Natural killer cell (primary cell): ENCODE measurements at regions not wholly inside any gene's neighbourhood (a gene's known extent, or its start where the extent isn't known, plus 50 kb on each side); places are given as distances from the start of the nearest gene placed in this dataset.

Experiments
- ATAC-seq, 3 donors: fragments of 150-1000 bp in 2 of 3; fragments of 200-7000 bp in 1 of 3; cut with Tn5 transposase; 1 replicate in 1 of 3; 2 replicates in 2 of 3; pipeline ENCODE4 v1.10.0; 2021; ENCODE audit warnings: mild to moderate bottlenecking in 2 of 3, moderate library complexity in 2 of 3
- DNase-seq, 2 donors: peaks; one replicate each; pipeline versions ENCODE4 v3.0.0 to v3.0.0-alpha.2; 2013 to 2021; ENCODE audit warnings: mixed read lengths in 1 of 2
- H3K27ac ChIP-seq: one replicate; pipeline ENCODE4 v1.5.1; 2013; ENCODE audit warnings: mild to moderate bottlenecking, low read length
- H3K27me3 ChIP-seq: one replicate; pipeline ENCODE4 v1.6.1; 2013; ENCODE audit warnings: low read length; ENCODE audit not compliant: control insufficient read depth, insufficient read depth
- H3K36me3 ChIP-seq: one replicate; pipeline ENCODE4 v1.6.1; 2013; ENCODE audit warnings: low read length; ENCODE audit not compliant: control insufficient read depth, insufficient read depth
- H3K4me1 ChIP-seq: one replicate; pipeline ENCODE4 v1.6.1; 2013; ENCODE audit warnings: low read length; ENCODE audit not compliant: control insufficient read depth, insufficient read depth
- H3K4me3 ChIP-seq: one replicate; pipeline ENCODE4 v1.5.1; 2013; ENCODE audit warnings: low read length
- H3K9me3 ChIP-seq: one replicate; pipeline ENCODE4 v1.6.1; 2013; ENCODE audit warnings: low read length; ENCODE audit not compliant: control insufficient read depth, insufficient read depth
- H3K27ac Mint-ChIP-seq, 2 donors: one replicate each; pipeline ENCODE4 v1.8.0; 2022; ENCODE audit warnings: mild to moderate bottlenecking in 2 of 2, mixed read lengths in 2 of 2, moderate library complexity in 1 of 2
- H3K27me3 Mint-ChIP-seq, 2 donors: one replicate each; pipeline ENCODE4 v1.8.0; 2022; ENCODE audit warnings: low read depth in 2 of 2, mixed read lengths in 2 of 2
- H3K36me3 Mint-ChIP-seq: one replicate; pipeline ENCODE4 v1.8.0; 2022; ENCODE audit warnings: mixed read lengths
- H3K4me1 Mint-ChIP-seq, 2 donors: one replicate each; pipeline ENCODE4 v1.8.0; 2022; ENCODE audit warnings: mixed read lengths in 2 of 2
- H3K4me3 Mint-ChIP-seq: one replicate; pipeline ENCODE4 v1.8.0; 2022; ENCODE audit warnings: mild to moderate bottlenecking, moderate library complexity, mixed read lengths
- H3K9me3 Mint-ChIP-seq, 2 donors: one replicate each; pipeline ENCODE4 v1.8.0; 2022; ENCODE audit warnings: mixed read lengths in 2 of 2
- CTCF ChIP-seq: fragments of 200-600 bp; IDR thresholded peaks from one replicate; pipeline ENCODE4 v1.8.0; 2022; ENCODE audit warnings: antibody characterized with exemption
- WGBS: methylation state at CpG from one replicate; pipeline ENCODE4 v1.1.7; 2013; ENCODE audit warnings: missing lambda C conversion rate; ENCODE audit not compliant: insufficient coverage; 5-methylcytosine and 5-hydroxymethylcytosine counted together
- intact Hi-C: fragments of 100-400 bp; cut with micrococcal nuclease; formaldehyde crosslinking; loops from one replicate; pipeline ENCODE4 v1.14.2; 2022

GRCh38 chr14:36083317-36083716 lies 93.2 kb downstream of the PTCSC3 start:
- Mint-ChIP-seq H3K4me3 (no peak overlapping the region), H3K4me1 (no peaks in the 10 kb centered on the region), H3K36me3 (no peaks in the 10 kb centered on the region), H3K27me3 (peaks cover 0 to 11% of the 10 kb centered on the region in 2 donors), H3K27ac (no peak overlapping the region), H3K9me3 (peaks cover 2 to 7% of the 10 kb centered on the region in 2 donors)
- Histone ChIP-seq H3K4me3 (no peak overlapping the region), H3K36me3 (no peaks in the 10 kb centered on the region), H3K27me3 (peaks cover 2% of the 10 kb centered on the region), H3K27ac (no peak overlapping the region), H3K9me3 (no peaks in the 10 kb centered on the region), H3K4me1 (no peaks in the 10 kb centered on the region)
- WGBS: 100% methylated on average over 1 of the region's 1 CpG
- no peak for ATAC-seq
- TF ChIP-seq CTCF: no peak
- intact Hi-C loops: no loop called here
- DNase-seq: no peak

- Mint-ChIP-seq H3K27ac (no peak overlapping the region), H3K9me3 (peaks cover 0 to 2% of the 10 kb centered on the region in 2 donors), H3K36me3 (no peaks in the 10 kb centered on the region), H3K4me3 (no peak overlapping the region), H3K27me3 (no peaks in the 10 kb centered on the region), H3K4me1 (no peaks in the 10 kb centered on the region)
- no peaks in the 10 kb centered on the region for H3K4me1 ChIP-seq
- DNase-seq (no peak), ATAC-seq (no peak)
- no peaks in the 10 kb centered on the region for H3K9me3 ChIP-seq
- intact Hi-C loops: no loop called here
- peaks cover 2% of the 10 kb centered on the region for H3K27me3 ChIP-seq
- no peaks in the 10 kb centered on the region for H3K36me3 ChIP-seq
- no peak for TF ChIP-seq CTCF
- no peak overlapping the region for H3K4me3 ChIP-seq
- no peak overlapping the region for H3K27ac ChIP-seq
Observed at GRCh38 chr14:36078080-36078479, 98.4 kb downstream of the PTCSC3 start.

GRCh38 chr14:36076197-36076596 lies 100.3 kb downstream of the PTCSC3 start:
- Mint-ChIP-seq H3K4me3 (no peak overlapping the region), H3K27me3 (no peaks in the 10 kb centered on the region), H3K36me3 (no peaks in the 10 kb centered on the region), H3K27ac (no peak overlapping the region), H3K9me3 (peaks cover 0 to 2% of the 10 kb centered on the region in 2 donors), H3K4me1 (no peaks in the 10 kb centered on the region)
- H3K9me3 ChIP-seq: no peaks in the 10 kb centered on the region
- no peak overlapping the region for H3K27ac ChIP-seq
- TF ChIP-seq CTCF: no peak
- ATAC-seq (no peak), DNase-seq (no peak)
- H3K4me3 ChIP-seq: no peak overlapping the region
- WGBS: 50% methylated on average over 1 of the region's 1 CpG
- peaks cover 2% of the 10 kb centered on the region for H3K27me3 ChIP-seq
- no peaks in the 10 kb centered on the region for H3K36me3 ChIP-seq
- no peaks in the 10 kb centered on the region for H3K4me1 ChIP-seq
- intact Hi-C loops: no loop called here

- Mint-ChIP-seq H3K9me3 (peaks cover 0 to 2% of the 10 kb centered on the region in 2 donors), H3K27me3 (no peaks in the 10 kb centered on the region)
- intact Hi-C loops: no loop called here
Observed at GRCh38 chr14:36075203-36075602, 101.3 kb downstream of the PTCSC3 start.

More at GRCh38 chr14:36075203-36075602, 101.3 kb downstream of the PTCSC3 start:
- Histone ChIP-seq H3K9me3 (no peaks in the 10 kb centered on the region), H3K4me1 (no peaks in the 10 kb centered on the region), H3K4me3 (no peak overlapping the region), H3K27me3 (peaks cover 2% of the 10 kb centered on the region), H3K36me3 (no peaks in the 10 kb centered on the region), H3K27ac (no peak overlapping the region)
- ATAC-seq (no peak), DNase-seq (no peak)
- no peak for TF ChIP-seq CTCF
- H3K4me3 Mint-ChIP-seq: no peak overlapping the region
- no peak overlapping the region for H3K27ac Mint-ChIP-seq
- WGBS: 88% methylated on average over 6 of the region's 7 CpGs
- no peaks in the 10 kb centered on the region for H3K4me1 Mint-ChIP-seq
- no peaks in the 10 kb centered on the region for H3K36me3 Mint-ChIP-seq
